ENCODE measurements at regions not wholly inside any gene's neighbourhood (a gene's known extent, or its start where the extent isn't known, plus 50 kb on each side); places are given as distances from the start of the nearest gene placed in this dataset.
"Not testable (repeated sequence)": the region's sequence is repeated elsewhere in the genome, so short reads cannot be mapped to it uniquely, and the experiment has no call there.

DNA sequence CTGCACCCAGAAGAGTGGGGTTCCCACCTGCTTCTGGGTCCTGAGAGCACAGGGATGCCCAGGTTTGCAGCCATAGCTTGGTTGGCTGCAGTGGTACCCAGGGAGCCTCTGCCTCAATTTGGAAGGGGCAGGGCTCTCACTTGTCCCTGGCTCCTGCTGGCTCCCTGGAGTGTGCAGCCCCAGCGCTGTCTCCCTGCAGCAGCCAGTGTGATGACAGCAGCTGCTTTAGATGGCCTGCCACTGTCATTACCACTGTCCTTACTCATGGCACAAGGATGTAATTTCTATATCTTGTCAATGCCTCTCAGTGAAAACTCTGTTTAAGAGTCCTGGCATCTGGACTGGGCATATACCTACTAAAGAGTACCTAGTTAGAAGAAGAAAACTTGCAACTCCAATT is 250.9 kb downstream of the KIF20B start:
- FAIRE-seq, result no peak

DNA sequence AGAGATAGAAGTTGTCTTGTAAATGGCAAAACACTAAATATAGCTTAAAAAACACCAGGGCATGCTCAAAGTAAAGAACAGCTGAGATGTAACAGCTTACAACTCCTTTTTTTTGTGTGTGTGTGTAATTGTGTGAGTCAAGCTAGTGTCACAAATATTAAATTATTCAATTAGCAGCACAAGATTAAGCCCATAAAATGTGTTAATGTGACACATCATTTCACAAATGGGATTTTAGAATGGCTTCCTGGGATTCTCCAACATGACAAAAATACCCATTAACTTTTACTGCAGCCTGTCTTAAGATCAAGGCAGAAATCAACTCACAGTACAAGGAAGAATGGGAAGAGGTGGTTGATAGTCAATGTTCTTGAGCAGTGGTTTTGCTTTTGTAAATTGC is 251.4 kb downstream of the KIF20B start:
- no peak for FAIRE-seq

DNA sequence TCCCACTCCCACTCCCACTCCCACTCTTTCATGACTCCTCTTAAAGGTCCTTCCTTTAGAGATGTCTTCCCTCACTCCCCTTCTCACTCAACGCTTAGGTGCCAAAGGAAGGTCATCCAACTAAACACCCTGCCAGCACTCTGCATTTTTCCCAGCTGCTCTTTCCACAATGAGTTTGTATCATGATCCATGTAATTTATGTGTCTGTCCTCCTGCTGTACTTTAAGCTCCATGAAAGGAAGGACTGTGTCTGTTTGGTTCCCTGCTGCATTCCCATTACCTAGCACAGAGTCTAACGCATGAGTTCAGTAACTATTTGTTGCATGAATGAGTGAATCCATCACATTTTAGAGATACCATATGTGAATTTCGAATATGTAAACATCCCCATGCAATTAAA is 252.7 kb downstream of the KIF20B start:
- no peak for FAIRE-seq

DNA sequence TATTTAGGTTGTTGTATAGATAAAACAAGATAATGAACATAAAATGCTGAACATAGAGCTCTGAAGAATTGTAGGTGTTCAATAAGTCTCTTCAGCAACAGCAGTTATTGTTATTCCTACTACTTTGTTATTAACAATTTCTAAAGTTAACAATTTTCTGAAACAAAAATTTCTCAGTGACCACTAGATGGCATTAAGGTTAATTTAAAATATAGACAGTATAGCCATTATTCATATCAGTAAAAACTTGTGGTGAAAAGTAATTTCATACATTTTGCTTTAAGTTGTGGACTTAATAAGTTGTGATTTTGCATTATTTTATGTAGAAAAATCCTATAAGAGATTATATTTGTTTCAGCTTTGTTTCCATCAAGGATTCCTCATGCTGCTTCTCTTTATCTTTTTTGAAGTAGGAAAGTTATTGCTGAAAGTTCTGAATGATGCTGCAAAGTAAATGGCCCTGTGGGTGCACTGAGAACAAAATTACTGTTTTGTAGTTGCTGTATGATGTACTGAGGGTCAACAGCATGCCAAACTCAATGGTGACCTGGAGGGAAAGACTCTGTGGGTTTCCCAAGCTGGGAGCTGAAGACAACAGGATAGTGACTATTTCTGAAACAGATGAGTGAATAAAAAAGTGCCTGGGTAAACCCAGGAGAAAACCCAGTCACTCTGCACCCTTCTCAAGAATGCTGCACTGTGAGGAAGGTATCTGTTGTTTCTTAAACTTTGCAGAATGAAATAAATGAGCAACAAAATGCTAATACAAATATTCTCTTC is 253.6 kb downstream of the KIF20B start:
- peak; percentile 80 for FAIRE-seq

DNA sequence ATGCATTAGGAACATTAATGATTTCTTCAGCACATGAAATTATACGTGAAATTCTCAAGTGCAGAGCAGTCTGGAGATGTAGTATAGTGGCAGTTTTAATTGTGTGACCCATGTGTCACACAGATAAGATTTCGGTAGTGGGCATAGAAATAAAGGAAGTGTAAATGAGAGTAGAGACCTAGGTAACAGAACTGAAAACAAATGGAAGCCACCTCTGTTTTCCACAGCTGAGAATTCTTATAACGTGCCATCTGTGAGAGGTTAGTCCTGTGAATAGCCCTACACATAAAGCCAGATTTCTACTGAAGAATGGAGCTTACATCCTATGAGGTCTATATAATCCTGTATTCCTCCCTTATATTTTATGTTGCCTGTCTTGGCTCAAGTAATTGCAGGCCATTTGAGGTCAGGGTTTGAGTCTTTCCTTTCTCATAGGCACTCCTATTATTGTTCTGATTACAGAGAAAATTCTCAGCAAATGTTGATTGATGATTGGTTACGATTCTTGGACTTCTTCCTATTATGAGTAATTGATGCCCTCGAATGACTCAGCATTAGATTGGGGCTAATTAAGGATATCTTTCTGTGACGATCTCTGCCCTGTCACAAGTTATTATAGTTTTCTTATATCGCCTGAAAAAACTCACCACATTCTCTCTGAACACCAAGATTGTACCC is 258.2 kb downstream of the KIF20B start:
- no peak for FAIRE-seq

DNA sequence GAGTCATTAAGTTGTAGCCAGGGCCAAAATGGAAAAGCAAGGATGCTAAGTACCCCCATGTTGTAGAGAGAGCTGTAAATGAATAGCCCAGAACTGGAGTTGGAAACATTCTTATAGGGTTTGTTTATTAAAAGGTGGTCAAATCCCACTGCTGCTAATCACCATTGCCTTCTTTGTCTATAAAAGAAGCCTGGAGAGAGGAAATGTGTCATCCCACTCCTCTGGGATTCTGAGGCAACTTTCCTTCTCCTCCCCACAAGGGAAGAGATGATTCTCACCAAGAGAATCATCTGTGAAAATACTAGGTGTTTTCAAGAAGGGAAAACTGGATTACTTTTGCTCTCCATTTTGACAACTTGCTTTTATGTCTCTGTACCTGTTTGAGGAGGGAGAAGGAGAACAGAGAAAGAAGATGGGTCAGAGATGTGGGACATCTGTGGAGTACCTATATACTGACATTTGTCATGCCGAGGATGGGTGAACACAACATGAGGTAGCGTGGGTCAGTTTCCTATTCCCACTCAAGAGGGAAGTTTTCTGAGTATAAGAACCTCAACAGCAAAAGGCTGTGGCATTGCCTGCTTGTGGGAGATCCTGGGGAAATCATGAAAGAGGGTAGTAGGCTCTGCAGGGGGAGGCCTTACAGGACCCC is 262.2 kb downstream of the KIF20B start:
- no peak for FAIRE-seq

DNA sequence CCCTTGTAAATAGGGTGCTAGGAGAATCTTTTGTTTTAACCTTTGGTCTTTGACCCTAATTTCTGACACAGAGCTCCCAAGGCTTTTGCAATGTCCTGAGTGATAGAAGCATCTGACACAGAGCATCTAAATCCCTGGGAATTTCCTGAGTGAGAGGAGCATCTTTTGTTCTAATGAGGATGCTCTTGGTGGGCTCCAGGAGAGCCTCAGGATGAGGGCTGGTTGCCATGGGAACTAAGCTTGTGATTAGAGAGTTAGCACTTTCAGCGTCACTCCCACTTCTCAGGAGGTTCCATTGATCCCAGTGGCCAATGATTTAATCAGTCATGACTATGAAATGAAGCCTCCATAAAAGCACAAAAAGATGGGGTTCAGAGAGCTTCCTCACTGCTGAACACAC is 264.8 kb downstream of the KIF20B start:
- FAIRE-seq, result no peak

DNA sequence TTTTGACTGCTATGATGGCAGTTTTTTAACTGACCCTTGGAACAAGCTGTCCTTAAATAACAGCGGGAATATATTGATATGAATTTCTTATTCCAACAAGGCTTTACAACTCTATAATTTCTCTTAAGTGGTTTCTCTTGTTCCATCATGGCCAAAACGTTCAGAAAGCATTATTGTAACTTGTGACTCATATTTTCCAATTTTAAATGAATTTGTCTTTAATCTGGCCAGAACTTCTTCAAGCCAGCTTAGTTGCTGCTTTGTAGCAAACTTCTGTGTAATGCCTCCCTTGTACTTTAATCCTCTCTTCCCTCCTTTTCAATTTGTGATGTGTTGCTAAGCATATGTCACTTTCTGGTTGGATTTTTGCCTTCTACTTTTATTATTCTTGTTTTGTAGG is 271.9 kb downstream of the KIF20B start:
- FAIRE-seq, result no peak

DNA sequence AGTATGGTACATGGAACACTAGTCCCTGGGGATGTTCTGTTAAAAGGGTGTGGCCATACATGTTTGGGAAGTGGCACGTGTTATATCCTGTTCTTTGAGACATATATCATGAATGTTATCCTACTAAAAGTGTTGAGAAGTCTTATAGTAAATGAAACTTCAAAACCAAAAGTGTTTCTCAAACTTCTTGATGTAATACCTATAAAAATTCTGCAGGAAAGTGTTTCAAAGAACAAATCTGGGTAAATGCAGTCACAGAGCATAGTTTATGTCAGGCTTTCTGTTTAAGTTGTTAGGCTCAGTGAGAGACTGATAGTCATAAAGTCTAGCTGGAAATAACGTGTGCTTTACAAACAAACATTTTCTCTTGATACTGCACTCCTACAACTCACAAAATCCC is 273.7 kb downstream of the KIF20B start:
- FAIRE-seq, result peak; percentile 50

DNA sequence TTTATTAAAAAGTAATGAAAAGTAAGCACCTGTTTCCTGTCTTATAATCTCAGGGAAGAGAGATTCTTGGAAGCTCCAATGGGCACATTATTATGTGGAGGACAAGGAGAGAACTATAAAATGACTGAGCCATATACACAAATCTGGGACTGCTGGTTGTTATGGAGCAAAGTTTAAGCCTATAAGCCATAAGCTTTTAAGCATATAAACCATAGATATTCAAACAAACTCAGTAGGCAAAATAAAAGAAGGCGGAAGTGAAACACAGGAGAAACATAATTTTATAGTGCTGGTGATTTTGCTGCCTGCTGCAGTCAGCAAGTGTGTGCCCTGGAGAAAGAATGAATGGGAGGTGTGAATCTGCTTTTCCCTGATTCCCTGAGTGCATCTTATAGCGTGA is 274.4 kb downstream of the KIF20B start:
- no peak for FAIRE-seq

DNA sequence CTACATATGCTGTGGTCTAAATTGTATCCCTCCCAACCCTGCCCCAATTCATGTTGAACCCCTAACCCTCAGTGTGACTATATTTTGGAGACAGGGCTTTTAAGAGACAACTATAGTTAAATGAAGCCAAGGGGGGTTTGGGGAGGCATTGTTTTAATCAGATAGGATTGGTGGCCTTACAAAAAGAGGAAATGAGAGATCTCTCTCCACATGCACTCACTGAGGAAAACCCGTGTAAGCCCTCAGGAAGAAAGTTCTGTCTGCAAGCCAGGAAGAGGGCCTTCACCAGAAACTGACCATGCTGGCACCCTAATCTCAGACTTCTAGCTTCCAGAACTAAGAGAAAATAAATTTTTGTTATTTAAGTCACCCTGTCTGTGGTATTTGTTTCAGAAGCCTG is 276.7 kb downstream of the KIF20B start:
- no peak for FAIRE-seq

DNA sequence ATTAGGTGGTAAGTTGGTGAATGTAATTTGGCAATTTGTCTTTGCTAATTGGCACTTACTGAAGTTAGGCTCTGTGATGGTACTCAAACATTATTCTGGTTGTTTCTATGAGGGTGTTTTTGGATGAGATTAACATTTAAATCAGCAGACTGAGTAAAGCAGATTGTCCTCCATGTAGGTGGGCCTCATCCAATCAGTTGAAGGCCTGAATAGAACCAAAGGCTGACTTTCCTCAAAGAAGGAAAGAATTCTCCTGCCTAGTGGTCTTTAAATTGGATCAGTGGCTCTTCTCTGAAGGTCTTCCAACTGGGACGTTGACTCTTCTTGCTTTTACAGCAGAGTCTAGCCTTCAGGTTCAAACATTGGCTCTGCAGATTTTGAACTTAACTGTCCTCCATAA is 278.3 kb downstream of the KIF20B start:
- no peak for FAIRE-seq

DNA sequence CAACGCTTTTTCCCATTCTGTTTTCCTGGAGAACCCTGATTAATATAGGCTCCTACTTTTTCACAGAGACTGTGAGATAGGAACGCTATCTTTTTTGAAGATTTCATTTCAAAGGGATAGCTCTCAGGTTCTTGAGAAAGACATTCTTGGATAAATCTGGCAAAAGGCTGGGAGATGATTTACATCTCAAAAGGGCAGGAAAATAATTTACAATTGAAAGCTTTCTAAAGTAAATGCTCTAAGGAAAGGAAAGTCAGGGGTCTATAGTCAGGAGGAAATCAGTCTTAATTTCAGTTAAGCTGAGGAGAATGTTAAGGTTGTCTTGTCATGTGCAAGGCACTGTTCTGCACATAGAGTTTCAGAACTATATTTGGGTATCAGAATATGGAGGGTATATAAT is 278.8 kb downstream of the KIF20B start:
- FAIRE-seq, result no peak

DNA sequence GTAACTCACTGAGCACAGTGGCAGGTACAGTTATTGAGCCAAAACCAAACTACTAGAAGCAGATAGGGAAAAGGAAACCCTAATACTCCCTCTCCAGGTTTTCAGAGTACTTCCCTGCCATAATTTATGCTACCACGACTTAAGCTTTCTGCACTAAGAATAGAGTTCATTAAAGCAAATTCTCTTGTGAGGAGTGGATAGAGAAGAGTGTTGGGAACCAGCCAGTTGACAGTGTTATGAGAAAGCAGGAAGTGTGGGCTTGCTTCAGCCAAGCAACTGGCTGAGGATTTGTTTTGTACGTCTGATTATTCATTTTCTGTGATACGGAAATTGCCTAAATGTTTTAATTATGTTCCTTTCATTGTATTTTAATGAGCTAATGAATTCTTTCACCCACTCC is 280.5 kb downstream of the KIF20B start:
- peak; percentile 35 for FAIRE-seq

DNA sequence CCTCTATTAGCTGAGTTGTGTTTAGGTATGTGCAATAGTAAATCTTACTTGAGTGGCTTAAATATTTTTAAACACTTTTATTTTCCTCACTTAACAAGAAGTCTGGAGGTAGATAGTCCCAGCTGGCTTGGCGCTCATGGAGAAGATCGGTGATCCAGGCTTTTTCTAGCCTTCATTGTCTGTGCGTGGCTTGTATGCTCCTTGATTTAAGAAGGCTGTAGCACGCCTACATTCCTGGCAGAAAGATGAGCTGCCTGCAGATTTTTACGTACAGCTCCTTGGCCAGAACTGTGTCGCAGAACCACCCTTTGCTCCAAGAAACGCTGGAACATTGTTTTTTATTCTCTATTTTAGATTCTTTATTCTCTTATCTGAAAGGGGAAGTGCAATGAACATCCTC is 284.1 kb downstream of the KIF20B start:
- no peak for FAIRE-seq

DNA sequence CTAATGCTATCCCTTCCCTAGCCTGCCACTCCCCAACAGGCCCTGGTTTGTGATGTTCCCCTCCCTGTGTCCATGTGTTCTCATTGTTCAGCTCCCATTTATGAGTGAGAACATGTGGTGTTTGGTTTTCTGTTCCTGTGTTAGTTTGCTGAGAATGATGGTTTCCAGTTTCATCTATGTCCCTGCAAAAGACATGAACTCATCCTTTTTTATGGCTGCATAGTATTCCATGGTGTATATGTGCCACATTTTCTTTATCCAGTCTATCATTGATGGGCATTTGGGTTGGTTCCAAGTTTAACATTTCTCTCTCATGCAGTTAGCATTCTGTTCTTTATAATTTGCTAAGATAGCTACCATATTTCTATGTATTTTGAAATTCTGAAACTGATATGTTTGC is 287.0 kb downstream of the KIF20B start:
- not testable (repeated sequence) for FAIRE-seq

DNA sequence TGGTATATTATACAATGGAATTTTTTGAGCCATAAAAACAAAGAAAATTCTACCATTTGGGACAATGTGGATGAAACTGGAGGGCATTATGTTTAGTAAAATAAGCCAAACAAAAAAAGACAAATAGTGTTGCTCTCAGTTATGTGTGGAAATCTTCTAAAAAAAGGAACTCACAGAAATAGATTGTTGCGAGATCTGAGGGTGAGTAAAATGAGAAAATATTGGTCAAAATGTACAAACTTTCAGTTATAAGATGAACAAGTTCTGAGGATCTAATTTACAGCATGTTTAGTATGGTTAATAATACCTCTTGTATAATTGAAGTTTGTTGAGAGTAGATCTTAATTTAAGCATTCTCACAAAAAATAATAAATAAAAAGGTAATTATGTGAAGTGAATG is 291.2 kb downstream of the KIF20B start:
- peak; percentile 23 for FAIRE-seq

DNA sequence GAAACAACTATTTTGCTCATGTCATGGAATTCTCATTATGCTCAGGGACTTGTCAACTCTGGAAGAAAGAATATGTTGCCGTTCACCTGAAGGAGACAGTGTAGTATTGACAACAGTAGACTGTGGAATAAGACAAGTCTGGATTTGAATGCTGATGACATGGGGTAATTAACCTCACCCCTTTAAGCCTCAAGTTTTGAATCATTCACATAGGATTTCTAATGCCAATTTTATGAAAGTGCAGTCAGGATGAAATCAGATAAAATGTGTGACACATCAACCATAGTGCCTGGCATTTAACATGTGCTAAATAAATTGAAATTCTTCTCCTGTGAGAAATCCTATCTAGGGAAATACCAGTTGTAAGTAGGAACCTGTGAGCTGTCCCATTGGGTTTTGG is 305.8 kb downstream of the KIF20B start:
- no peak for FAIRE-seq

DNA sequence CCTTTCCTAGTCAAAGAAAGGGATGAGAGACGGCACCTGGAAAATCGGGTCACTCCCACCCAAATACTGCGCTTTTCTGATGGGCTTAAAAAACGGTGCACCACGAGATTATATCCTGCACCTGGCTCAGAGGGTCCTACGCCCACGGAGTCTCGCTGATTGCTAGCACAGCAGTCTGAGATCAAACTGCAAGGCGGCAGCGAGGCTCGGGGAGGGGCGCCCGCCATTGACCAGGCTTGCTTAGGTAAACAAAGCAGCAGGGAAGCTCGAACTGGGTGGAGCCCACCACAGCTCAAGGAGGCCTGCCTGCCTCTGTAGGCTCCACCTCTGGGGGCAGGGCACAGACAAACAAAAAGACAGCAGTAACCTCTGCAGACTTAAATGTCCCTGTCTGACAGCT is 309.9 kb downstream of the KIF20B start:
- FAIRE-seq, result not testable (repeated sequence)

DNA sequence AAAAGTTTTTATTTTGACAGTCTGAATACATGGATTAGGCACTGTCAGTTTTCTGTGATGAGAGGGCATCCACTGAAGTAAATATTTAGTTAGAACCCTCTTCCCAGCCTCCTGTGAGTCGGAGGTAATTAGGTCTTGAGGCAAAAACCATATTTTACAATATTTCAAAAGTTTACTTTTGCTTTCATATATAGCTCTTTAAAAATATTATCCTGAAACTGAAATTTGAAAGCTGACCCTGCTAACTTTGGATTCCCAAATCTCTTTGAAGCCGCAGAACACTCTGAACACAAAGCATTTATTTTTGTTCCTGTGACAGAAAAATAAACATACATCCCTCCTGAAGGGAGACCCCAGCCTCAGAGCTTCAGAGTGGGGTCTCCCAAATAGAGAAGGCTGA is 317.4 kb downstream of the KIF20B start:
- FAIRE-seq, result no peak

DNA sequence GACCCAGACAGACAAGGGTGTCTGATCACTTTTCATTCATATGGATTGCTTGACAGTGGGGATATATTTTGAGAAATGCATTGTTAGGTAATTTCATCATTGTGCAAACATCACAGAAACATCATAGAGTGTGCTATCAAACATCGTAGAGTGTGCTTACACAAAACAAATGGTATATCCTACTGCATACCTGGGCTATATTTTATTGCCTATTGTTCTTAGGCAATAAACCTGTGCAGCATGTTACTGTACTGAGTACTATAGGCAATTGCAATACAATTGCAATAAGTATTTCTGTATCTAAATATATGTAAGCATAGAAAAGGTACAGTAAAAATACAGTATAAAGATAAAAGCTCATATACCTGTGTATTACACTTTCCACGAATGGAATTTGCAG is 319.1 kb downstream of the KIF20B start:
- no peak for FAIRE-seq

DNA sequence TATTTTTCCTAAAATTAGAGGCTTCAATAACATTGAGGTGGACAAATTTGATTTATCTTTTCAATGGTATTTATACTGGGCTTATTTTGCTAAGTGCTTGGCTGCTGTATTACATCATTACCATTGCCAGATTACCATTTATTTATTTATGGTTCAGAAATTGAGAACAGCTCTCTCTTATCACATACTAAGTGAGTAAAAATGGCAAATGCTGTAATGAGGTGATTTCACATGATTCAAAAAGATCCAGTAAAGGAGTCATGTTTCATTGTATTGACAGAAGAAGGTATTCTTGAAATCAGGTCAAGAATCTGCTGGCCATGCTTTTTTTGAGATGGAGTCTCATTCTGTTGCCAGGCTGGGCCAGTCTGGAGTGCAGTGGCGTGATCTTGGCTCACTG is 322.6 kb downstream of the KIF20B start:
- no peak for FAIRE-seq

DNA sequence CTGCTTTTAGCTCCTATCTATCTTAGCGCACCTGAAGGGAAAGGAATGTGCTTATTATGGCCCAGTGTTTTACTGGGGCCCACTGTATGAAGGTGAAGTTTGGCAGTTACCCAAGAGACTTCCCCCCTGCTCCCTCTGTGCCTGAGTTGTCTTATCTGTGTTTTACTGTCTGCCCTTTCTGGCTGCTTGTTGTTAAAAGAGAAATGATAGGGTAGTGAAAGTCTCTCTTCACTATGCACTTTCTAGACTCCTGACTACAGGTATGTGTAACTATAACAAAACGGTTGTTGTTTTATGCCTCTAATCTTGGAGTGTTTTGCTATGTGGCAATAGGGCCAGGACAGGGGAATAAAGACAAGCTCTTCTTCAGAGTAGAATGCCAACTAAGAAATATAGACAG is 326.9 kb downstream of the KIF20B start:
- FAIRE-seq, result no peak

DNA sequence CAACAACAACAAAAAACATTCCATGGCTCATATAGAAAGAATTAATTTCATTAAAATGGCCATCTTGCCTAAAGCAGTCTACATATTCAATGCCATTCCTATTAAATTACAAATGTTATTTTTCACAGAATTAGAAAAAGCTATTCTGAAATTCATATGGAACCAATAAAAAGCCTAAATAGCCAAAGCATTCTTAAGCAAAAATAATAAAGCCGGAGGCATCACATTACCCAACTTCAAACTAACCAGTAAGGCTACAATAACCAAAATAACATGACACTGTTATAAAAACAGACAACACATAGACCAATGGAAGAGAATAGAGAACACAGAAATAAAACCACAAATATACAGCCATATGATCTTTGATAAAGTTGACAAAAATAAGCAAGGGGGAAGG is 330.4 kb downstream of the KIF20B start:
- FAIRE-seq, result peak; percentile 89

Data from endometrium (tissue), 2 donors.